Spleen (tissue), 7 donors: ENCODE measurements at regions not wholly inside any gene's neighbourhood (a gene's known extent, or its start where the extent isn't known, plus 50 kb on each side); places are given as distances from the start of the nearest gene placed in this dataset.

Experiments
- CTCF ChIP-seq, 11 experiments: fragments of 200-600 bp in 7 of 11; fragments of 450-650 bp in 4 of 11; sonication (generic) in 4 of 11; IDR thresholded peaks in 8 of 11; conservative IDR thresholded peaks in 3 of 11; 1 replicate in 7 of 11; 2 replicates in 4 of 11; pipeline versions ENCODE4 v1.4.0 to v1.8.0; 2016 to 2021; ENCODE audit warnings: antibody characterized with exemption in 11 of 11, inconsistent platforms in 4 of 11, mild to moderate bottlenecking in 1 of 11
- POLR2A ChIP-seq, 3 donors: fragments of 450-650 bp; IDR thresholded peaks; one replicate each; pipeline ENCODE4 v1.5.1; 2017; ENCODE audit warnings: antibody characterized with exemption in 3 of 3, mild to moderate bottlenecking in 1 of 3
- POLR2AphosphoS5 ChIP-seq, 3 donors: sonication (generic); formaldehyde crosslinking; IDR thresholded peaks; one replicate each; pipeline ENCODE4 v1.5.1; 2017; ENCODE audit warnings: antibody characterized with exemption in 3 of 3
- donor health status: DM: no; HTN: no; CAD: no; lungs with moderate emphysema.
- donor health status: DM: no; HTN: no; CAD: no.
- donor health status: DM: no; HTN: no; CAD: no.

- TF ChIP-seq CTCF (IDR thresholded peaks at IDR 0.05 in 8 of 11, conservative IDR thresholded peaks at IDR 0.05 in 3 of 11) (no peak), POLR2AphosphoS5 (IDR thresholded peaks at IDR 0.05) (no peak), POLR2A (IDR thresholded peaks at IDR 0.05) (no peak)
These were observed 202.1 kb downstream of the RHOU start for GRCh38 chr1:228937351-228937750.
